ENCODE measurements at regions not wholly inside any gene's neighbourhood (a gene's known extent, or its start where the extent isn't known, plus 50 kb on each side); places are given as distances from the start of the nearest gene placed in this dataset.
A peak's percentile ranks its signal among the peaks of the same experiment; 100 is the strongest.

GRCh38 chr13:91133941-91134802 lies 213.3 kb upstream of the MIR17HG start:
- peak; percentile 87 for FAIRE-seq
- DNase-seq (ENCODE audit: extremely low spot score, insufficient read length, low read depth): no peak

GRCh38 chr13:91134803-91135184 lies 212.7 kb upstream of the MIR17HG start:
- FAIRE-seq (peak; percentile 51), DNase-seq (ENCODE audit: extremely low spot score, insufficient read length, low read depth) (no peak)

DNA sequence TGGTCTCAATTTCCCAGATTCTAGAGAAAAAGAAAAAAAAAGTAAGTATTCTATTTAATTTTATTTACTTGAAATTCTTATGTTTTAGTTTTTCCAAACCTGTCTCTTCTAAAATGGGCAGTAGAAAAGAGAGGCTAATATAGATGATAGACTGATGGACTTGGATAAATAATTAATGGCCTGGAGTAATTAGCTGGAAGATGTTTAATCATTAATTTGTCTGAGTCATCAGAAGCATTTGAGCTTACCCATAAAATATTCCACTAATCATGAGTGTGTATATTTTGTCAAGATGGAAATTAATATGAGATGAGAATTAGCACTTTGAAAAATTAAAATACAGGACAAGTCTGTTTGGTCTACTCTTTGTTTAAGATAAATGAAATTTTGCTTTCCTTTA lies 212.1 kb upstream of the MIR17HG start:
- no peak for DNase-seq (ENCODE audit: extremely low spot score, insufficient read length, low read depth)

GRCh38 chr13:91135968-91136367 lies 211.5 kb upstream of the MIR17HG start:
- DNase-seq (ENCODE audit: extremely low spot score, insufficient read length, low read depth): no peak

More for the DNA sequence above, 212.1 kb upstream of the MIR17HG start:
- no peak for FAIRE-seq

DNA sequence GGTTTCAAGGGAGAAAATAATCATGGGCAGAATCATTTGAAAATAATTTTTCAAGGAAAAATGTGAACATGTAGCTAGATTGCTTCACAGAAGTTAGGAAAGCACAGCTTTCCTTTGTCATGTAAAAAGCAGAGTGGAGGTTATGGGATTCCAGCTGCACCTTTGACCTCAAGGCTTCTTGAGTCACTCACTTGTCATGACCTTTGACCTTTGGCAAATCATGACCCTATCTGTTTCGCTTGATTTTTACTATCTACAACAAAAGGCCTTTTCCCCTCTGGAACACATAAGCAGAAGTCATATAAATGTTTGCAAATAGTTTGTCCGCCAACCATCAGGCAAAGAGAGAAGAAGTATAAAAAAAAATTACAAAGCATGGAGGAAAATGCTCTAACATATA lies 210.7 kb upstream of the MIR17HG start:
- no peak for DNase-seq (ENCODE audit: extremely low spot score, insufficient read length, low read depth)
- no peak for FAIRE-seq

More at GRCh38 chr13:91135968-91136367, 211.5 kb upstream of the MIR17HG start:
- no peak for FAIRE-seq

GRCh38 chr13:91139232-91139631 lies 208.3 kb upstream of the MIR17HG start:
- FAIRE-seq (no peak), DNase-seq (ENCODE audit: extremely low spot score, insufficient read length, low read depth) (no peak)

DNA sequence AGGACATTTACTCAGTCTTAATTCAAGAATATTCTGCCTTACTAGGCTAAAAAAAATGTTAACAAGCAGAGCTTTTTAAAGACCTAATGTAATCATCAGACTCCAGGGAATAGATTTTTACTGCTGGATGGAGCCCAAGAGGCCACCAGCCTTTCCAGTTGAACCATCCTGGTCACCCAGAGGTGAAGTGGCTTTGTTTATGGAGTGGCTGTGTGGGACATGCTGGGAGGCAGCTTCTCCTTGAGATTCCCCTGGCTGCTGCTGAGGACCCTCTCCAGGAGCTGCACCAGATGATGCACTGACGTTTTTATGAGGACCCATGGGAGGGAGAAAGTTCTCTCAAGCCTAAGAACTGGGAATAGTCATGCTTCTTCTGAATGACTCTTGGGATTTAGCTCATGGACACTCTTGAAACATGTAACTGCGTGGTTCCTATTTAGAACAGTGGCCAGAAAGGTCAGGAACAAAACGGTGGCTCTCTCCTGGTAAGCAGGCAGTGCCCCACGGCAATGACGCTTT lies 205.9 kb upstream of the MIR17HG start:
- FAIRE-seq: no peak
- DNase-seq (ENCODE audit: extremely low spot score, insufficient read length, low read depth): no peak

GRCh38 chr13:91142572-91142971 lies 204.9 kb upstream of the MIR17HG start:
- no peak for FAIRE-seq
- DNase-seq (ENCODE audit: extremely low spot score, insufficient read length, low read depth): no peak

DNA sequence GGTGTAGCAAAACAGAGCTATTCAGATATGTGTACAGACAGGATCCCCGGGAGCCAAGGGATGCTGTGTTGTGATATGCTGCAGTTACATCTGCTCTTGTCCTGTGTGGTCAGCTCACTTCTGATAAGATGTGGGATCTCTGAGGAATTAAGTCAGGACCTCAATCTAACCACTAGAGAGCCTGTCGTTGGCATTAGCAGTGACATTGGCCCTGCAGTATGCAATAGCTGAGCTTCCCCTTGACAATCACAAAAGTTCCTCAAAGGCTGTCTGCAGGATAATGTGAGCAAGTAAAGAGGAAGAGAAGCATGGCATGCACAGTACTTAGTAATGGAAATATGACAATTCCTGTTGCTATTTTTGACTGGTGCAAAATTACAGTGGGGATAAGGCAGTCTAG lies 203.4 kb upstream of the MIR17HG start:
- FAIRE-seq (no peak), DNase-seq (ENCODE audit: extremely low spot score, insufficient read length, low read depth) (no peak)

- FAIRE-seq: no peak
- DNase-seq (ENCODE audit: extremely low spot score, insufficient read length, low read depth): no peak
These were observed 203.0 kb upstream of the MIR17HG start for GRCh38 chr13:91144486-91144885.

- DNase-seq (ENCODE audit: extremely low spot score, insufficient read length, low read depth): no peak
- FAIRE-seq: no peak
These were observed 201.8 kb upstream of the MIR17HG start for GRCh38 chr13:91145571-91146205.

- DNase-seq (ENCODE audit: extremely low spot score, insufficient read length, low read depth) (no peak), FAIRE-seq (no peak)
These were observed 200.9 kb upstream of the MIR17HG start for GRCh38 chr13:91146601-91147000.

GRCh38 chr13:91148098-91148497 lies 199.4 kb upstream of the MIR17HG start:
- DNase-seq (ENCODE audit: extremely low spot score, insufficient read length, low read depth): no peak
- no peak for FAIRE-seq

DNA sequence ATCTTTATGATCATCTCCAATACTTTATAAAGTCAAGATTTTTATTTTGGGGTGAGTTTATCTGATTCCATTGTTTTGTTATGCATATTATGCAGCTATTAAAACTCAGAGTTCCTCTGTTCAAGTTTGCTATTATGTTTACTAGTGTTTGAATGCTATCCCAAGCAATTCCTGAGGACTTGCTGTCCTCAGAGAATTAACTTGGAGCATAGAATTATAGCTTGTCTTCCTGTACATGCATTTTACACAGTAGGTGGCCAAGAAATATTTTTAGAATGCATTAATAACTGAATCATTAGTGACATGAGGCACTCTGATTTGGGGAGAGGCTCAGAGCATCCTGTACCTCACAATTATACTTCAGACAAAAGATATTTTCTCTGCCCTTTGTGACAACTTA lies 195.6 kb upstream of the MIR17HG start:
- FAIRE-seq: no peak
- no peak for DNase-seq (ENCODE audit: extremely low spot score, insufficient read length, low read depth)

DNA sequence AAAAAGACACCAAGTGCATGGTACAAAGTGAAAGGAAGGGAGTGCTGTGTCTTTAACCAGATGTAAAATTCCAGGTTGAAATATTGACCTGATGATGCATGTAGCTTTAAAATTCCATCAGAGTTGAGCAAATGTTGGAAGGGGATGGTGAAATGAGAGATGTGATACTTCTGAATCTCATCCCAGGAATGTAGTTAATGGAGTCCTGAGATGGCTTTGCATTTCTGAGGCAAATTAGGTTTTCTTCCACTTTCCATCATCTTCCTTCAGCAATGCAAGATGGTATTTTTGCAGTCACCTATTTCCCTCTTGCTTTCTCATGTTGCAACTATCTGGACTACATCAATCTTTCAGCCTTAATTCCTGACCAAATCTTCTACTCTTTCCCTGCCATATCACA lies 194.1 kb upstream of the MIR17HG start:
- FAIRE-seq (no peak), DNase-seq (ENCODE audit: extremely low spot score, insufficient read length, low read depth) (no peak)

DNA sequence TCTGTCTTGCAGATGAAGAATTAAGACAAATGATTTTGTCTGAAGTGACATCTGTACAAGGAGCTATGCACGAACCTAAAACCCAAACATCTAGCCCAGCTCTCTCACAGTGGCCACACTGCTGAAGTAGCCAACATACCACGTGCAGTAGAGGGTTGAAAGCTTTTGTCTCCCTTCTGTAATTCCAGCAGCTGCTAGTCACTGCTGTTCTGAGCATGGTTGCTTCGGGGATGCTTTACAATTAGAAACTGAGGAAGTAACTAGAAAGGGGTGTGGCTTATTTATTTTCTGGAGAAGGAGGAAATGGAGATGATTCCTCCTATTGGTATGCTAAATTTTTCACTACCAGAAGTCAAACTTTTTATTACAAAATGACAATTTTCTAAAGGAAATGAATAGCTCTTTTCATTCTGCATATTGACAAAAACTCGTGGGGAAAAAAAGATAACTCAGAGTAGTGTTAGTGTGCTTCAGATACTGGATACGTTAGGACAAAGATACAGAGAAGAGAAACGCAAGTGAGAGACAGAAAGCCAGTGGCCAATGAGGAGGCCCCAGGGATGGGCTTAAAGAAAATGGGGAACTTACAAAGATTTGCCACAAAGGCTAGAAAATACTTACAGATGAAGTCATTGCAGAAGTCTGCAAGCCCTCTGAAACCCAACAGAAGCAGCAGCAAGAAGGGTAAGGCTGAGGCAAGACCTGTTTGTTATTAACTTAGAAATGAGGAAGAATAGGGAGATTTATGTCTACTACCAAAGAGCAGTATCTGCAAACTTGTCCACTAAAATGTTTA lies 192.7 kb upstream of the MIR17HG start:
- FAIRE-seq: peak; percentile 66
- DNase-seq (ENCODE audit: extremely low spot score, insufficient read length, low read depth): no peak

GRCh38 chr13:91155512-91156114 lies 191.9 kb upstream of the MIR17HG start:
- no peak for FAIRE-seq
- no peak for DNase-seq (ENCODE audit: extremely low spot score, insufficient read length, low read depth)

DNA sequence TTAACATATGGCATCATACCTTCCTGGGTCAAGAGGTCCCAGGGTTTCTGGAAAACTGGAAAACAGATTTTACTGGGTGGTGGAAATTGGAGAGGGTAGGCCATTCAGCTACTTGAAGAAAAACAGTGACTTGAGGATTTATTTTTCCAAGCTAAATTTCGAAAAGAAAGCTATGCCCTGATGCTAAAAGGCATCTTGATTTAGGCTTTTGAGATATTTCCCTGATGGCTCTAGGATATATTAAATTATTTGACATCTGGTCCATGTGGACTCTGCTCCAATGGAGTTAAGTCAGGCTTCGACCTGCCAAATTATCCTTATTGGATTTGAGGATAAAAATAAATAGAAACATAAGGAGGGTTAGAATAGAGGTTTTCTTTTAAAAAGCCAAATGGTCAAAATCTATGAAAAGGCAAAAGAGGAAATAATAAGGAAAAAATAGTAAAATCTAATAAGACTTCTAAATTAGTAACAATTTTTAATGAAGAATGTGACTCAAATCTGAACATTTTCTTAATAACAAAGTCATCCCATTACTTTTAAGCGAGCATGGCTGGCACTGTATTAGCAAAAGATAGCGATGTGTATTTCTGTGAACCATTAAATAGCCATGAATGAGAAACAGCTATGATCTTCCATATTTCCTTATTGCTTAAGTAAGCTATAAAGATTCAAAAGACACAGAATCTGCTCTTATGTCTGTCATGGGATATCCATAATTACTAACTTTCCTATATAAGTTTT lies 190.0 kb upstream of the MIR17HG start:
- DNase-seq (ENCODE audit: extremely low spot score, insufficient read length, low read depth): no peak
- FAIRE-seq: no peak

DNA sequence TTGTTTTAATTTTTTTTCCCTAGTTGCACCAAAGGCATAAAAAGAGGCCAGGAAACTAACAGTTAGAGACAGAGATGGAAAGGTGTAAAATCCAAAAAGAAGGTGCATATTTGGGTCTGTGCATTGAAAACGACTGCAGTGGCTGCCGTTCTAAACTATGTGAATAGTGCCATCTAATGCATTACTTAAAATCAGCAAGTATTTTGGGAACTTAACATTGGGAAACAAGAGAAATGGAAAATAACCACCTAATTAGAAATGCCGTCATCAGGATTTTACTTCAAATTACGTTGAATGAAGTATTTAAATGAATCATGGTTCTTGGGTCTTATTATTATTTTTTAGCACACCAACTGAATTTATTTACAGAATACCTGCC lies 189.5 kb upstream of the MIR17HG start:
- DNase-seq (ENCODE audit: extremely low spot score, insufficient read length, low read depth): no peak
- no peak for FAIRE-seq

DNA sequence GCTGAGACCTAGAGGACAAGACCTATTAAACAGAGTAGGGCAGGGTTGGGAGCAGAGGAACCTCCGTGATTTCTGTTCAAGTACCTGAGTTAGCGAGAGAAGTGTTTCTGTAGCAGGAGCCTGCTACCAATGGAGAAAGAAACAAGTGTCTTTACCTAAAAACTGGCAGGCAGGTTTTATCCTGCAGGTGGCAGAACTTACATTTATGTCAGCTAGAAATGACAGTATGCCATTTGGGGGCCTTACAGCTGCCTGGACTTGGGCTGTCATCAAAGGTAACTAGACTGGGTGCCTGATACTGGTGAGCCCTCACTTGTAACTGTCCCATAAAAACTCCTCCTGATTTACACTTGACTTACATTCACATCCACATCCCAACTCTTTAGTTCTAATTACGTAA lies 185.3 kb upstream of the MIR17HG start:
- DNase-seq (ENCODE audit: extremely low spot score, insufficient read length, low read depth): no peak
- FAIRE-seq: no peak

All from GM18507 (cell line).